ENCODE measurements at regions not wholly inside any gene's neighbourhood (a gene's known extent, or its start where the extent isn't known, plus 50 kb on each side); places are given as distances from the start of the nearest gene placed in this dataset.

GRCh38 chr7:25885057-25885576 is 266.9 kb upstream of the NFE2L3 start:
- DNase-seq (ENCODE audit: low read depth in 2 of 2) = no peak

DNA sequence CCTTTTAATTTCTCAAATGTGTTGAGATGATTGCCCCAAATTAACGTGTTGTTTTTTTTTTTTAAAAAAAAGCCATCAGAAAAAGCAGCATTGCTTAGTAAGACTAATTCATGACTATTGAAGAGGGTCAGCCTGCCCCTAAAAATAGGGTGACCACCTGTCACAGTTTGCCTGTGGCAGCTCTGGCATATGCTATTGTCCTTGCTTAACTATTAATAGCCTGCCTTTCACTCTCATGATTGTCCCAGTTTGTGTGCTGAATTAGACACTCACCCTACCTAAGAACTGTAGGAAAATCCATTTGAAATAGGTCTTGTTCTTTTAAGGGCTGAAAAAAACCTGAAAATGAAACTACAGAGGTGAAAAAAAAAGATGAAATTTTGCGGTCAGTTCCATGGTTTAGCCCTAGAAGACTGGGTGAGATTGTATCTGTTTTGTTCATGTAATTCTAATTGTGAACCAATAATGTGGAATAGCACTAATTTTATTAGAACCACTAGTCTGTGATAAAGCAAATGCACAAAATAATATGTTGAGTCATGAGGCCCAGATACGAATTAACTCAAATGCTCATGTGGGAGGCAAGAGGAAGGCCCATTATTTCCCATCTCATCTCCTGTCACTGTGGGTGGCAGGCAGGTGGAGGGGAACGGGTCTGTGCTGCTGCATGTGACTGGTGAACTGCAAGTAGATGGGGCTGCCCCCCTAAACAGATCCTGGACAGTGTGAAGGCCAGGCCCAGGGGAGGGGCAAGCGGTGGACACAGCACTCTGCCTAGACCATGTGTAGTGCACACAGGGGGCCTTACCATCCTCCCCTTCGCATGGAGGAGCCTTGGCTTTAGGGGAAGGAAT is 265.4 kb upstream of the NFE2L3 start:
- DNase-seq (ENCODE audit: low read depth in 2 of 2) = no peak

GRCh38 chr7:25887266-25887665 is 264.7 kb upstream of the NFE2L3 start:
- no peak for DNase-seq (ENCODE audit: low read depth in 2 of 2)

DNA sequence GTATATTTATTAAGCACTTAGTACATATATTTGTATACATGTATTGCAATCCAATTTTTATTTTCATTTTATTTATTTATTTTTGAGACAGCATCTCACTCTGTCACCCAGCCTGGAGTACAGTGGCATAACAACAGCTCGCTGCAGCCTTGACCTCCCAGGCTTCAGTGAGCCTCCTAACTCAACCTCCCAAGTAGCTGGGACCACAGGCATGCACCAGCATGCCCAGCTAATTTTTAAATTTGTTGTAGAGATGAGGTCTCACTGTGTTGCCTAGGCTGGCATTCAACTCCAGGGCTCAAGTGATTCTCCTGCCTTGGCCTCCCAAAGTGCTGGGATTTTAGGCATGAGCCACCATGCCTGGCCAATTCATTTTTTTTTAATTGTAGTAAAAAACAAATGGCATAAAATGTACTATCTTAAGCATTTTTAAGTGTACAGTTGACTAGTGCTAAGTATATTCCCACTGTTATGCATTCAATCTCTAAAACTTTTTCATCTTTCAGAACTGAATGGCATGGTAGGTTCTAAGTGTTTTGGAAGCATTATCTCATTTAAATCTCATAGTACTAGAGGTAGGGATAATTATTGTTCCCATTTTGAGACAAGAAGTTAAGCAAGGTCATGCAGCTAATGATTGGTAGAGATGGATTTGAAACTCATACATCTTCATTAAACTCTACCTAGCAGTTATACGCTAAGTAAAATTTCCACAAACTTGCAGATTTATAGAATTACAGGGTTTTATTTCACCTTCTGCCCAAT is 264.0 kb upstream of the NFE2L3 start:
- no peak for DNase-seq (ENCODE audit: low read depth in 2 of 2)

- no peak for DNase-seq (ENCODE audit: low read depth in 2 of 2)
Observed at GRCh38 chr7:25889765-25890164, 262.2 kb upstream of the NFE2L3 start.

- DNase-seq (ENCODE audit: low read depth in 2 of 2) = no peak
Observed at GRCh38 chr7:25891591-25891990, 260.4 kb upstream of the NFE2L3 start.

GRCh38 chr7:25893436-25893835 is 258.6 kb upstream of the NFE2L3 start:
- DNase-seq (ENCODE audit: low read depth in 2 of 2) = no peak

DNA sequence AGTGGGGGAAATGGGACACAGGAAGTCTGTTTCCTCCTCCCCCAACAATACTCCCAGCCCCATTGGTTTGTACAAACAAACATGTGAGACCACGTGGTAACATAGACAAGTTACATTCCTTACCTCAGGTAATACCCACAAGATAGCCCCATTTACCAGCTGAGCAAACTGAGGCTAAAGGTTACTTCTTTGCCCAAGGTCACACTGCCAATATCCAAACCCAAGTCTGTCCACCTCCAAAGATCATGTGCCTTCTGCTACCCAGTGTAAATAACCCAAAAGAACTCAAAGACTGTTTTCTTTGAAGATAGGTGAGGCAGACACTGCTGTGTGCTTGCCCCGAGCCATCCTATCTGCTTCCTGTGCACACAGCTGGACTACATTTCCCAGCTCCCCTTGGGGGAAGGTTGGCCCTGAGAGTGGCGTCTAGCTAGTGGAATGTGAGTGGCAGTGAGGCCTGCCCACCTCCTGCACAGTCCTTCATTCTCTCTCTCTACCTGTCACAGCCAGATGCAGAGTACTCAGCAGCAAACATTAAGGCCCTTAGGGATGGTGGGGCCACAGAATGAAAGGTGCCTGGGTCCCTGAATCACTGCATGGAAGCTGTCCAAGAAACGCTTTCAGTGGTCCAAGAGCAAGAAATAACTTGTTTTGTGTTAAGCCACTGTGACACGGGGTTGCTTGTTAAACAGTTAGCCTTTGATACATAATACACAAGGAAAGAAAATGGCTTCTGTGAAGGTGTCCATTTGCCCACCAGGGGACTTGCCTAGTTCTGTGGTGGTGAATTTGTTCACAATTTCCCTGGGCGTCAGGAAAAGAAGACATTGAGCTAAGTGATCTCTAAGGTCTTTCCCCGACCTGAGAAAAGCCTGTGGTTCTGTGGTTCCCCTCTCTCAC is 257.7 kb upstream of the NFE2L3 start:
- DNase-seq (ENCODE audit: low read depth in 2 of 2) = peak in 1 of 2 donors; percentile 17

- peak; percentile 41 to 58 for DNase-seq (ENCODE audit: low read depth in 2 of 2)
Observed at GRCh38 chr7:25894902-25895791, 256.9 kb upstream of the NFE2L3 start.

GRCh38 chr7:25895792-25896171 is 256.2 kb upstream of the NFE2L3 start:
- no peak for DNase-seq (ENCODE audit: low read depth in 2 of 2)

- no peak for DNase-seq (ENCODE audit: low read depth in 2 of 2)
Observed at GRCh38 chr7:25897261-25897782, 254.7 kb upstream of the NFE2L3 start.

DNA sequence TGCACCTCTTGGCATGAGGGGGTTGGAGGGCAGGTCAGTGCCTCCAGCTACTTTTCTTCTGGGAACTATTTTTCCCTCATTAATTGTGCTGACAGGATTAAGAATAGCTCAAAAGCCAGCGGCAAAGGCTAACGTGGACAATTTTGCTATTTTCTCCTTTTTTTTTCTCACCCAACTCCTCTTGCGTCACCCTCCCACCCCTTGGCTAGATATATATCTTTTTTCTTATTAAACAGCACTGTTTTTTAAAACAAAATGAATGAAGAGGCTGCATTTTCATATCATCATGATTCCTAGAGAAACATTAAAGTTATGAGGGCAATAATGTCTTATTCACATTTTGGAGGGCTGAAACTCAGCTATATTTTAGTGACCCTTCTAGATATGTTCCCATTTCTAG is 251.8 kb upstream of the NFE2L3 start:
- DNase-seq (ENCODE audit: low read depth in 2 of 2) = no peak

GRCh38 chr7:25900877-25901276 is 251.1 kb upstream of the NFE2L3 start:
- DNase-seq (ENCODE audit: low read depth in 2 of 2) = no peak

DNA sequence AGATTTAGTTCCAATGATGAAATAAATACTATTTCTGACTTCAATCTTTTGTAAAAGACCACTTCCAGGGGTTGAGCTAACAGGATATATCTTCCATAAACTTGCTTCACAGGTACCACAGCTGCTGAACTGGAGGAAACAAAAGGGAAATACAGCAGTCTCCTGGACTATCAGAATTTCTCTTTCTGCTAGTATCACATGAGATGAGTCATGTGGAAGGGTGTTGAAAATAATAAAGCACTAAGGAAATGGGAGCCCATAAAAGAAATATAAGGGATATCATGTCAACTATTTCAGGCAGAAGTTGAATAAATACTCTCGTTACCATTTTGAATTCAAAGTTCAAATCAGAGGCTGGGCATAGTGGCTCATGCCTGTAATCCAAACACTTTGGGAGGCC is 250.3 kb upstream of the NFE2L3 start:
- no peak for DNase-seq (ENCODE audit: low read depth in 2 of 2)

DNA sequence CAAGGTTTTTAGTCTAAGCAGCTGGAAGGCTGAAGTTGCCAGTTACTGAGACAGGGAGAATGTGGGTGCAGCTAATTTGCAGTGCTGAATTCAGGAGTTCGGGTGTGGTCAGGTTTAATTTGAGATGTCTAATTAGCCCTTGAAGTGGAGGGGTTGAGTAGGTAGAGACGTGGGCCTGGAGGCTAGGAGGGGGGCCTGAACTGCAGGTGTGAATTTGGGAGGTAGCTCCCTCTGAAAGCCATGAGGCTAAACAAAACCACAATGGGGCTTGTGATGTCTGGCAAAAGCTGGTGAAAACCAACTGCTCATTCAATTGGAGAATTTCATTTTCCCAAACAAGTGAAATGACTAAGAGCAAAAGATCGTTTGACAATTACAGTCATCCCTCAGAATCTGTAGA is 246.0 kb upstream of the NFE2L3 start:
- no peak for DNase-seq (ENCODE audit: low read depth in 2 of 2)

GRCh38 chr7:25906760-25907159 is 245.2 kb upstream of the NFE2L3 start:
- DNase-seq (ENCODE audit: low read depth in 2 of 2) = no peak

- DNase-seq (ENCODE audit: low read depth in 2 of 2) = no peak
Observed at GRCh38 chr7:25907214-25907613, 244.8 kb upstream of the NFE2L3 start.

DNA sequence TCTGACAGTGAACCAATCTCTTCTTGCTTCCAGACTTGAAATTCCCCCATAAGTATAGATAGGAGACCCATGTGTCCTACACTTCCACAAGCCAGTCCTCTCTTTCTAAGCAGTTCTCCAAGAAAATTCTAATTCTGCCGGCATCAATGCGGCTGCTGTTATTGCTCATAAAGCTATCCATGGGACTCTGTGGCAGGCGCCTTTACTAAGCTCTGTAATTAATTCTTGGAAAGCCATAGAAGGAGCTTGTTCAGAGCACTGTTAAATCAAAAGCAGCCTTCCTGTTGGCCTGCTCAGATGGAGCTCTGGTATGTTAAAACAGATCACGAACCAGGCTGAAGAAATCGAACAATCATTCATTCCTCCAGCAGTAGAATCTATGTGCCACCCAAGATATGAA is 244.3 kb upstream of the NFE2L3 start:
- DNase-seq (ENCODE audit: low read depth in 2 of 2) = no peak

GRCh38 chr7:25908154-25908949 is 243.6 kb upstream of the NFE2L3 start:
- DNase-seq (ENCODE audit: low read depth in 2 of 2) = no peak

All from stimulated activated CD4-positive, alpha-beta T cell treated with anti-CD3 and anti-CD28 coated beads, Interleukin-15, amount 100 ng/mL, for 48 hours (primary cell).